ENCODE measurements at regions not wholly inside any gene's neighbourhood (a gene's known extent, or its start where the extent isn't known, plus 50 kb on each side); places are given as distances from the start of the nearest gene placed in this dataset.

DNA sequence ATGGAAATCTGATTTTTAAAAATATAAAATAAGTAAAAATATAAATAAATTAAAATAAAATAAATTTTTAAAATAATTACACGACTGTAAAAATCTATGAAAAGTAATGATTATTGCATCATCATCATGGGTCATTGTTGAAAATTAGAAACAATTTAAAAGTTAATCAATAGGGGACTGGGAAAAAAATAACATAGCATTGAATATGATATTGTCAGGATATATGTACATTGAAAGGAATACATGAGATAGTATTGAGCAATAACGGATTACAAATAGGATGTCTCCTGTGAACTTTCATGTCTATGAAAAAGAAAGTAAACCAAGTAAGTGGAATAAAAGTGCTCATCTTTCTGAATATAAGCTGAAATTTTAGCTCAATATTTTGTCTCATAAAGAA lies 566.8 kb upstream of the HTR2C start:
- BruUV-seq (replicated peaks), result no TSS peak
- Histone ChIP-seq H3K27ac (ENCODE audit: extremely low read length, insufficient read depth, low read length) (no peak overlapping the region), H3K79me2 (ENCODE audit: insufficient read depth, low read length) (no peaks in the 10 kb centered on the region), H3K4me2 (ENCODE audit: low read depth, low read length) (no peak overlapping the region), H3K9ac (ENCODE audit: insufficient read depth, low read depth, low read length) (no peak overlapping the region), H3K4me1 (ENCODE audit: insufficient read depth, low read length) (no peaks in the 10 kb centered on the region), H2AFZ (ENCODE audit: low read length) (no peak overlapping the region), H3K36me3 (replicated peaks in 1 of 2; ENCODE audit: control insufficient read depth in 1 of 2, insufficient read depth in 2 of 2, low read length in 2 of 2) (no peaks in the 10 kb centered on the region), H3K9me3 (ENCODE audit: low read length) (no peaks in the 10 kb centered on the region), H3K4me3 (replicated peaks in 1 of 3; ENCODE audit: insufficient read depth in 1 of 3, low read depth in 2 of 3, low read length in 3 of 3) (no peak overlapping the region), H3K27me3 (ENCODE audit: control insufficient read depth in 1 of 2, insufficient read depth in 2 of 2, low read length in 2 of 2) (no peaks in the 10 kb centered on the region), H4K20me1 (ENCODE audit: insufficient read depth, low read length) (no peaks in the 10 kb centered on the region)
- in situ Hi-C loops (cut with HindIII; ENCODE audit: extremely low pct_ligation_motif_present, low pct_unique_long_range_greater_than_20kb), result no loop called here
- no peak for TF ChIP-seq CHD4 (IDR thresholded peaks at IDR 0.05; ENCODE audit: borderline replicate concordance, low read length)
- TF ChIP-seq, protein P1, sequence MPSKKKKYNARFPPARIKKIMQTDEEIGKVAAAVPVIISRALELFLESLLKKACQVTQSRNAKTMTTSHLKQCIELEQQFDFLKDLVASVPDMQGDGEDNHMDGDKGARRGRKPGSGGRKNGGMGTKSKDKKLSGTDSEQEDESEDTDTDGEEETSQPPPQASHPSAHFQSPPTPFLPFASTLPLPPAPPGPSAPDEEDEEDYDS (CRISPR knock-in tag; IDR thresholded peaks at IDR 0.05), result no peak
- no peak for TF ChIP-seq ZNF550 (CRISPR knock-in tag; IDR thresholded peaks at IDR 0.05; ENCODE audit: borderline replicate concordance)
- no peak for TF ChIP-seq ZNF777 (CRISPR knock-in tag; IDR thresholded peaks at IDR 0.05)
- TF ChIP-seq, protein P2, sequence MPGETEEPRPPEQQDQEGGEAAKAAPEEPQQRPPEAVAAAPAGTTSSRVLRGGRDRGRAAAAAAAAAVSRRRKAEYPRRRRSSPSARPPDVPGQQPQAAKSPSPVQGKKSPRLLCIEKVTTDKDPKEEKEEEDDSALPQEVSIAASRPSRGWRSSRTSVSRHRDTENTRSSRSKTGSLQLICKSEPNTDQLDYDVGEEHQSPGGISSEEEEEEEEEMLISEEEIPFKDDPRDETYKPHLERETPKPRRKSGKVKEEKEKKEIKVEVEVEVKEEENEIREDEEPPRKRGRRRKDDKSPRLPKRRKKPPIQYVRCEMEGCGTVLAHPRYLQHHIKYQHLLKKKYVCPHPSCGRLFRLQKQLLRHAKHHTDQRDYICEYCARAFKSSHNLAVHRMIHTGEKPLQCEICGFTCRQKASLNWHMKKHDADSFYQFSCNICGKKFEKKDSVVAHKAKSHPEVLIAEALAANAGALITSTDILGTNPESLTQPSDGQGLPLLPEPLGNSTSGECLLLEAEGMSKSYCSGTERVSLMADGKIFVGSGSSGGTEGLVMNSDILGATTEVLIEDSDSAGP (CRISPR knock-in tag; IDR thresholded peaks at IDR 0.05; ENCODE audit: borderline replicate concordance), result no peak
- TF ChIP-seq, protein P3, sequence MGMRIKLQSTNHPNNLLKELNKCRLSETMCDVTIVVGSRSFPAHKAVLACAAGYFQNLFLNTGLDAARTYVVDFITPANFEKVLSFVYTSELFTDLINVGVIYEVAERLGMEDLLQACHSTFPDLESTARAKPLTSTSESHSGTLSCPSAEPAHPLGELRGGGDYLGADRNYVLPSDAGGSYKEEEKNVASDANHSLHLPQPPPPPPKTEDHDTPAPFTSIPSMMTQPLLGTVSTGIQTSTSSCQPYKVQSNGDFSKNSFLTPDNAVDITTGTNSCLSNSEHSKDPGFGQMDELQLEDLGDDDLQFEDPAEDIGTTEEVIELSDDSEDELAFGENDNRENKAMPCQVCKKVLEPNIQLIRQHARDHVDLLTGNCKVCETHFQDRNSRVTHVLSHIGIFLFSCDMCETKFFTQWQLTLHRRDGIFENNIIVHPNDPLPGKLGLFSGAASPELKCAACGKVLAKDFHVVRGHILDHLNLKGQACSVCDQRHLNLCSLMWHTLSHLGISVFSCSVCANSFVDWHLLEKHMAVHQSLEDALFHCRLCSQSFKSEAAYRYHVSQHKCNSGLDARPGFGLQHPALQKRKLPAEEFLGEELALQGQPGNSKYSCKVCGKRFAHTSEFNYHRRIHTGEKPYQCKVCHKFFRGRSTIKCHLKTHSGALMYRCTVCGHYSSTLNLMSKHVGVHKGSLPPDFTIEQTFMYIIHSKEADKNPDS (CRISPR knock-in tag; IDR thresholded peaks at IDR 0.05), result no peak
- no peak for TF ChIP-seq ZNF354B (CRISPR knock-in tag; IDR thresholded peaks at IDR 0.05)
- TF ChIP-seq TBP (CRISPR knock-in tag; IDR thresholded peaks at IDR 0.05), result no peak
- TF ChIP-seq, protein P4, sequence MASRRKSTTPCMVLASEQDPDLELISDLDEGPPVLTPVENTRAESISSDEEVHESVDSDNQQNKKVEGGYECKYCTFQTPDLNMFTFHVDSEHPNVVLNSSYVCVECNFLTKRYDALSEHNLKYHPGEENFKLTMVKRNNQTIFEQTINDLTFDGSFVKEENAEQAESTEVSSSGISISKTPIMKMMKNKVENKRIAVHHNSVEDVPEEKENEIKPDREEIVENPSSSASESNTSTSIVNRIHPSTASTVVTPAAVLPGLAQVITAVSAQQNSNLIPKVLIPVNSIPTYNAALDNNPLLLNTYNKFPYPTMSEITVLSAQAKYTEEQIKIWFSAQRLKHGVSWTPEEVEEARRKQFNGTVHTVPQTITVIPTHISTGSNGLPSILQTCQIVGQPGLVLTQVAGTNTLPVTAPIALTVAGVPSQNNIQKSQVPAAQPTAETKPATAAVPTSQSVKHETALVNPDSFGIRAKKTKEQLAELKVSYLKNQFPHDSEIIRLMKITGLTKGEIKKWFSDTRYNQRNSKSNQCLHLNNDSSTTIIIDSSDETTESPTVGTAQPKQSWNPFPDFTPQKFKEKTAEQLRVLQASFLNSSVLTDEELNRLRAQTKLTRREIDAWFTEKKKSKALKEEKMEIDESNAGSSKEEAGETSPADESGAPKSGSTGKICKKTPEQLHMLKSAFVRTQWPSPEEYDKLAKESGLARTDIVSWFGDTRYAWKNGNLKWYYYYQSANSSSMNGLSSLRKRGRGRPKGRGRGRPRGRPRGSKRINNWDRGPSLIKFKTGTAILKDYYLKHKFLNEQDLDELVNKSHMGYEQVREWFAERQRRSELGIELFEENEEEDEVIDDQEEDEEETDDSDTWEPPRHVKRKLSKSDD (CRISPR knock-in tag; IDR thresholded peaks at IDR 0.05; ENCODE audit: low read depth), result no peak
- no peak for TF ChIP-seq ZSCAN21 (CRISPR knock-in tag; IDR thresholded peaks at IDR 0.05; ENCODE audit: borderline replicate concordance)
- TF ChIP-seq THAP11 (CRISPR knock-in tag; IDR thresholded peaks at IDR 0.05), result no peak
- TF ChIP-seq, protein P5, sequence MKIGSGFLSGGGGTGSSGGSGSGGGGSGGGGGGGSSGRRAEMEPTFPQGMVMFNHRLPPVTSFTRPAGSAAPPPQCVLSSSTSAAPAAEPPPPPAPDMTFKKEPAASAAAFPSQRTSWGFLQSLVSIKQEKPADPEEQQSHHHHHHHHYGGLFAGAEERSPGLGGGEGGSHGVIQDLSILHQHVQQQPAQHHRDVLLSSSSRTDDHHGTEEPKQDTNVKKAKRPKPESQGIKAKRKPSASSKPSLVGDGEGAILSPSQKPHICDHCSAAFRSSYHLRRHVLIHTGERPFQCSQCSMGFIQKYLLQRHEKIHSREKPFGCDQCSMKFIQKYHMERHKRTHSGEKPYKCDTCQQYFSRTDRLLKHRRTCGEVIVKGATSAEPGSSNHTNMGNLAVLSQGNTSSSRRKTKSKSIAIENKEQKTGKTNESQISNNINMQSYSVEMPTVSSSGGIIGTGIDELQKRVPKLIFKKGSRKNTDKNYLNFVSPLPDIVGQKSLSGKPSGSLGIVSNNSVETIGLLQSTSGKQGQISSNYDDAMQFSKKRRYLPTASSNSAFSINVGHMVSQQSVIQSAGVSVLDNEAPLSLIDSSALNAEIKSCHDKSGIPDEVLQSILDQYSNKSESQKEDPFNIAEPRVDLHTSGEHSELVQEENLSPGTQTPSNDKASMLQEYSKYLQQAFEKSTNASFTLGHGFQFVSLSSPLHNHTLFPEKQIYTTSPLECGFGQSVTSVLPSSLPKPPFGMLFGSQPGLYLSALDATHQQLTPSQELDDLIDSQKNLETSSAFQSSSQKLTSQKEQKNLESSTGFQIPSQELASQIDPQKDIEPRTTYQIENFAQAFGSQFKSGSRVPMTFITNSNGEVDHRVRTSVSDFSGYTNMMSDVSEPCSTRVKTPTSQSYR (CRISPR knock-in tag; IDR thresholded peaks at IDR 0.05; ENCODE audit: borderline replicate concordance), result no peak
- DNase-seq (ENCODE audit: low spot score) (no peak), ATAC-seq (no peak), FAIRE-seq (no peak)
- intact Hi-C loops (cut with micrococcal nuclease; ENCODE audit: unreplicated experiment), result no loop called here
- ChIA-PET CTCF (ENCODE audit: low intra/inter-chr PET ratio, low total read pairs) (no interaction called here), POLR2A (no interaction called here)
- 1% methylated on average over 2 of the region's 2 CpGs for WGBS (ENCODE audit: low lambda C conversion rate)
